ENCODE measurements at regions not wholly inside any gene's neighbourhood (a gene's known extent, or its start where the extent isn't known, plus 50 kb on each side); places are given as distances from the start of the nearest gene placed in this dataset.

- Histone ChIP-seq H3K4me1 (no peaks in the 10 kb centered on the region), H3K9me3 (no peaks in the 10 kb centered on the region), H3K4me3 (replicated peaks in 1 of 3) (no peak overlapping the region), H3K36me3 (no peaks in the 10 kb centered on the region), H3K27me3 (no peaks in the 10 kb centered on the region), H3K27ac (no peak overlapping the region)
- TF ChIP-seq CTCF (IDR thresholded peaks at IDR 0.05) (no peak), POLR2A (IDR thresholded peaks at IDR 0.05) (no peak)
- no peak for DNase-seq
- WGBS, 2 donors, result 92 to 95% methylated on average over 2 of the region's 2 CpGs
- intact Hi-C loops (cut with DNase I), result no loop called here
These were observed 56.1 kb upstream of the ARID5B start for GRCh38 chr10:61845196-61845949.

- TF ChIP-seq CTCF (IDR thresholded peaks at IDR 0.05), result no peak
- TF ChIP-seq POLR2A (IDR thresholded peaks at IDR 0.05), result no peak
- Histone ChIP-seq H3K27me3 (no peaks in the 10 kb centered on the region), H3K27ac (no peak overlapping the region), H3K9me3 (no peaks in the 10 kb centered on the region), H3K36me3 (no peaks in the 10 kb centered on the region), H3K4me3 (replicated peaks in 1 of 3) (no peak overlapping the region), H3K4me1 (no peaks in the 10 kb centered on the region)
- WGBS, 2 donors, result 55 to 63% methylated on average over 4 of the region's 4 CpGs
- no peak for DNase-seq
- intact Hi-C loops (cut with DNase I), result no loop called here
These were observed 55.6 kb upstream of the ARID5B start for GRCh38 chr10:61845950-61846268.

- DNase-seq, result no peak
- TF ChIP-seq POLR2A (IDR thresholded peaks at IDR 0.05) (no peak), CTCF (IDR thresholded peaks at IDR 0.05) (no peak)
- H3K36me3 ChIP-seq, result no peaks in the 10 kb centered on the region
- H3K9me3 ChIP-seq, result no peaks in the 10 kb centered on the region
- no peaks in the 10 kb centered on the region for H3K4me1 ChIP-seq
- H3K27me3 ChIP-seq, result no peaks in the 10 kb centered on the region
- H3K27ac ChIP-seq, result no peak overlapping the region
- WGBS, 2 donors, result 93 to 95% methylated on average over 4 to 5 of the region's 5 CpGs
- no peak overlapping the region for H3K4me3 ChIP-seq (replicated peaks in 1 of 3)
- intact Hi-C loops (cut with DNase I), result no loop called here
These were observed 55.0 kb upstream of the ARID5B start for GRCh38 chr10:61846370-61847031.

- 68 to 78% methylated on average over 2 of the region's 2 CpGs for WGBS, 2 donors
- intact Hi-C loops (cut with DNase I), result no loop called here
- H3K27ac ChIP-seq, result no peak overlapping the region
- H3K27me3 ChIP-seq, result no peaks in the 10 kb centered on the region
- DNase-seq, result no peak
- no peaks in the 10 kb centered on the region for H3K36me3 ChIP-seq
- TF ChIP-seq POLR2A (IDR thresholded peaks at IDR 0.05) (no peak), CTCF (IDR thresholded peaks at IDR 0.05) (no peak)
- no peaks in the 10 kb centered on the region for H3K4me1 ChIP-seq
- H3K9me3 ChIP-seq, result no peaks in the 10 kb centered on the region
- H3K4me3 ChIP-seq (replicated peaks in 1 of 3), result no peak overlapping the region
These were observed 54.4 kb upstream of the ARID5B start for GRCh38 chr10:61847087-61847486.

GRCh38 chr10:61847640-61848039 is 53.9 kb upstream of the ARID5B start:
- 89 to 96% methylated on average over 2 of the region's 2 CpGs for WGBS, 2 donors
- no peaks in the 10 kb centered on the region for H3K27me3 ChIP-seq
- no peaks in the 10 kb centered on the region for H3K36me3 ChIP-seq
- intact Hi-C loops (cut with DNase I), result no loop called here
- H3K27ac ChIP-seq, result no peak overlapping the region
- TF ChIP-seq POLR2A (IDR thresholded peaks at IDR 0.05) (no peak), CTCF (IDR thresholded peaks at IDR 0.05) (no peak)
- H3K4me1 ChIP-seq, result no peaks in the 10 kb centered on the region
- no peak for DNase-seq
- H3K9me3 ChIP-seq, result no peaks in the 10 kb centered on the region
- H3K4me3 ChIP-seq (replicated peaks in 1 of 3), result no peak overlapping the region
